Adrenal gland (tissue), 5 donors: ENCODE measurements at regions not wholly inside any gene's neighbourhood (a gene's known extent, or its start where the extent isn't known, plus 50 kb on each side); places are given as distances from the start of the nearest gene placed in this dataset.

Experiments
- CTCF ChIP-seq, 6 experiments: fragments of 450-650 bp in 4 of 6; fragments of 200-600 bp in 2 of 6; sonication (generic) in 1 of 6; IDR thresholded peaks; 1 replicate in 5 of 6; 2 replicates in 1 of 6; pipeline versions ENCODE4 v1.5.1 to v1.8.0; 2016 to 2021; ENCODE audit warnings: antibody characterized with exemption in 6 of 6, mild to moderate bottlenecking in 2 of 6, moderate library complexity in 1 of 6
- POLR2A ChIP-seq, 2 donors: fragments of 450-650 bp; IDR thresholded peaks; one replicate each; pipeline ENCODE4 v1.6.1; 2017; ENCODE audit warnings: antibody characterized with exemption in 2 of 2, mild to moderate bottlenecking in 2 of 2, moderate library complexity in 1 of 2
- donor health status: DM: no; HTN: no; CAD: no.

DNA sequence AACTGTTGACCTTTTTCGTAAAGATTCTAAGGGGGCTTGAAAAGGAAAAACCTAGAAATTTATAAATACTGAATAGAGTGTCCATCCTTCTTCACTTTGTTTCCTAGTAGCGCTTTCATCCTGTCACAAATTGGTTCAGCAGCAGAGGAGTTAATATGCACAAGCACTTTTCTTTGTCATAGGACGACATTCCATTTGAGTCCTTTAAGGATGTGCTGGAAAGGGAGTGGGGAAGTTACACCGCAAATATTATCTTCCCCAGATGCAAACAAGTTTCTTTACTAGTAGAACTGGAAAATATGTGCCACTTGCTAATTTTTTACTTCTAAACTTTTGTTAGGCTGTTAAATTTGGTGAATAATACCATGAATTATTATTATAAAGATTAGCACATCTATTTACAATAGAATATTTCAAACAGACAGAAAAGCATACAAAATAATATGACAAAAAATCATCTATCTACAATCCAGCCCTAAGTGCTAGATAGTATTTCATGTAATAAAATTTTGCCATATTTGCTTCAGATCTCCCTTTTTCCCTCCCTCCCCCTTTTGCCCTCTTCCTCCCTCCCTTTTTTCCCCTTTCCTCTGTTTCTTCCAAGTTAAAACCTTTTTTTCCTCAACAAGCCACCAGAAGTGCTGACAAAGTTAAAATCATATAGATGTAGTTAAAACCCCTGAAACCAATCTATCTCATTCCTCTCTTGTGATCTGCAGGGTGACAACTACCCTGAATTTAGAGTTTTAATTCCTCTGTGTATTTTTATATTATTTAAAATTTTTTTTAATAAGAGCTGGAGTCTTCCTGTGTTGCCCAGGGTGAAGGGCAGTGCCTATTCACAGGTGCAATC lies 50.5 kb upstream of the MAP4K3 start:
- TF ChIP-seq CTCF (IDR thresholded peaks at IDR 0.05): no peak
- no peak for TF ChIP-seq POLR2A (IDR thresholded peaks at IDR 0.05)
